Skeletal muscle tissue (tissue), 3 donors: ENCODE measurements at regions not wholly inside any gene's neighbourhood (a gene's known extent, or its start where the extent isn't known, plus 50 kb on each side); places are given as distances from the start of the nearest gene placed in this dataset.
A peak's percentile ranks its signal among the peaks of the same experiment; 100 is the strongest.

ENCODE experiments used
- H3K27ac ChIP-seq: one replicate; pipeline ENCODE4 v1.7.0; 2013; ENCODE audit warnings: mild to moderate bottlenecking, low read depth, low read length, inconsistent platforms
- H3K27me3 ChIP-seq, 3 donors: one replicate each; pipeline ENCODE4 v1.7.0; 2013; ENCODE audit warnings: low read length in 3 of 3; ENCODE audit not compliant: control insufficient read depth in 3 of 3, insufficient read depth in 3 of 3
- H3K36me3 ChIP-seq, 3 donors: one replicate each; pipeline ENCODE4 v1.7.0; 2013; ENCODE audit warnings: low read length in 3 of 3; ENCODE audit not compliant: control insufficient read depth in 3 of 3, insufficient read depth in 3 of 3
- H3K4me1 ChIP-seq, 3 donors: one replicate each; pipeline ENCODE4 v1.7.0; 2013; ENCODE audit warnings: low read length in 3 of 3, mild to moderate bottlenecking in 3 of 3; ENCODE audit not compliant: control insufficient read depth in 3 of 3, insufficient read depth in 3 of 3
- H3K4me3 ChIP-seq, 3 donors: one replicate each; pipeline ENCODE4 v1.7.0; 2013; ENCODE audit warnings: low read length in 3 of 3
- H3K9ac ChIP-seq, 3 donors: one replicate each; pipeline ENCODE4 v1.7.0; 2013; ENCODE audit warnings: low read length in 3 of 3, mild to moderate bottlenecking in 3 of 3, moderate library complexity in 2 of 3, low read depth in 1 of 3
- H3K9me3 ChIP-seq, 3 donors: one replicate each; pipeline ENCODE4 v1.7.0; 2013; ENCODE audit warnings: low read length in 3 of 3; ENCODE audit not compliant: control insufficient read depth in 3 of 3
- donor health status: Osteomylitis.

DNA sequence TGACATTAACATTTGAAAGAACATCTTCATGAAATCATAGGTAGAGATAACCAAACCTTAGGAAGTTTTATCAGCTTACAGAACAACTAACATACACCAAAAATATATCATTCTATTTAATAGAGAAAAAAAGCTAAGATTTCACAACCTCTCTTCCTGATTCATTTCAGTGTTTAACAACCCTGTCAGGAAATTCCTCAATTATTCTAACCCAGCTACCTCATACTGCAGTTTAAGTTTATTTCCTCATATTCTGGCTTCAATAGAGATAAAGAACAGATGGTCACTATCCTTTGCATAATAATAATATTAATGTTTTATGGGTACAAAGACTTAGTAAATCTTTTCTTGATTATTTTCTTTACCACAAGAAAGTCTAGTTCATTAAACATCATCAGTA is 112.9 kb upstream of the HSF2 start:
- Histone ChIP-seq H3K27me3 (no peaks in the 10 kb centered on the region), H3K9ac (no peak overlapping the region), H3K4me3 (no peak overlapping the region), H3K27ac (no peak overlapping the region), H3K9me3 (no peaks in the 10 kb centered on the region), H3K36me3 (no peaks in the 10 kb centered on the region), H3K4me1 (peaks cover 0 to 2% (median 0%) of the 10 kb centered on the region in 3 donors)

DNA sequence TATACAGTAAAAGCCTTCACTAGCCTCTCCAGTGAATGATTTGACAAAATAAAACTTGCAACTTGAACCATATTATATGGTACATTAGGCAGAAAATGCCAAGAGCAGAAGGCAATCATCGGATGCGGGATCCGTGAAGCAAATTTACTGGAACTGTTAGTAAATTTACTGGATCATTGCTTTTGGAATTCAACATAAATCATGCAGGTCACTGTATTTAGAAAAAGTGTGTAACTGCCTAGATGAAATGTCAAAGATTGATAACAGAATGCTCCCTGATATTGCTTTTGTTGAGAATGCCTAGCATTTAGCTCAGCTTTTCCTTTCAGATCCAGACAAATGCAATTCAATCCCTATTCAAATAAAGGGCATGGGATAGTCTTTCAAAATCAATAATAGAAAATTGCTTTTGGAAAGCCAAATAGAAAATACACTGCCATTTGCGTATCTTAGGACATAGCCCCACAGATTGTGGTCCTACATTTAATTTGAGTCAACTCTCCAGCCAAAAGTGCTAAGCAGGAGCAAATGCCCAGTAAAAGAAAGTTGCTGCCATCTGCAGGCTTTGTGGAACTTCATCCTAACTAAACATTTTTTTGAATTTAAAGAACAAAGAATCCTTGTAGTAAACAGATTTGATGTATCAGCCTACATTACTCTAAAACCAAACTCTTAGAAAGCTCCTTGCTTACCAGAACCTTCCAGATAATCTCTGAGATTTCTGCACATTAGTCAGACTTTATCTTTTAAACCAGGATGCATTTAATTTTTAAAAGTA is 109.5 kb upstream of the HSF2 start:
- Histone ChIP-seq H3K36me3 (no peaks in the 10 kb centered on the region), H3K27me3 (no peaks in the 10 kb centered on the region), H3K27ac (no peak overlapping the region), H3K4me1 (peaks cover 0 to 2% (median 0%) of the 10 kb centered on the region in 3 donors), H3K9ac (peak overlapping the region in 1 of 3 donors; percentile 5), H3K4me3 (no peak overlapping the region), H3K9me3 (no peaks in the 10 kb centered on the region)

DNA sequence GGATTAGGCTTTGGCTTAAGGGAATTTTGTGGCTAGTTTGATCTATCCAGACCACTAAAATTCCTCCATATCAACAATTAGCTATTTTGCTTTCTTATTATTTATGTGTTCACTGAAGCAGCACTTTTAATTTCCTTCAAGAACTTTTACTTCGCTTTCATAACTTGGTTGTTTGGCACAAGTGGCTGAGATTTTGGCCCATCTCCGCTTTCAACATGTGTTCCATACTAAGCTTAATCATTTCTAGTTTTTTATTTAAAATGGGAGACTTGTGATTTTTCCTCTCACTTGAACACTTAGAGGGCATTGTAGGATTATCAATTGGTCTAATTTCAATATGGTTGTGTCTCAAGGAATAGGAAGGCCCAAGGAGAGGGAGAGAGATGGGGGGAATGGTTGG is 102.4 kb upstream of the HSF2 start:
- no peaks in the 10 kb centered on the region for H3K4me1 ChIP-seq
- no peak overlapping the region for H3K9ac ChIP-seq
- H3K27ac ChIP-seq, result no peak overlapping the region
- H3K36me3 ChIP-seq, result no peaks in the 10 kb centered on the region
- H3K4me3 ChIP-seq, result no peak overlapping the region
- no peaks in the 10 kb centered on the region for H3K9me3 ChIP-seq
- H3K27me3 ChIP-seq, result no peaks in the 10 kb centered on the region

DNA sequence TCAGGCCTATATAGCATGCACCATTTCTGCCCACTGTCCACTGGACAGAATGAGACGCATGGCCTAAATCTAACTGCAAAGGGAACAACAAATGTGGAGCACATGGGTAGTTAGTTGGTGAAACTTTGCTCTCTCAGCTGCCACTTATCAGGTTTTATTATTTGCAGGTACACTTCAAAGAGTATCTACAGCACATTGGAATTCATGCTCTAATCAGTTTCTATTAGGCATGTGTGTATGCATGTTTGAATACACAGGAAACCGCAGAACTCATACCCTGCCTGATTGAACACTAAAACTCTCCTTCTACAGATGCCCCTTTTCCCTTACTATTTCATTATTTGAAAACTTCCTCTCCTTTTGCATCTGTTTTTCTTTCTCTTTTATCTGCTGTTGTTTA is 97.4 kb upstream of the HSF2 start:
- H3K27ac ChIP-seq, result no peak overlapping the region
- H3K4me1 ChIP-seq, result no peaks in the 10 kb centered on the region
- H3K4me3 ChIP-seq, result no peak overlapping the region
- H3K9me3 ChIP-seq, result no peaks in the 10 kb centered on the region
- H3K27me3 ChIP-seq, result no peaks in the 10 kb centered on the region
- no peak overlapping the region for H3K9ac ChIP-seq
- no peaks in the 10 kb centered on the region for H3K36me3 ChIP-seq

DNA sequence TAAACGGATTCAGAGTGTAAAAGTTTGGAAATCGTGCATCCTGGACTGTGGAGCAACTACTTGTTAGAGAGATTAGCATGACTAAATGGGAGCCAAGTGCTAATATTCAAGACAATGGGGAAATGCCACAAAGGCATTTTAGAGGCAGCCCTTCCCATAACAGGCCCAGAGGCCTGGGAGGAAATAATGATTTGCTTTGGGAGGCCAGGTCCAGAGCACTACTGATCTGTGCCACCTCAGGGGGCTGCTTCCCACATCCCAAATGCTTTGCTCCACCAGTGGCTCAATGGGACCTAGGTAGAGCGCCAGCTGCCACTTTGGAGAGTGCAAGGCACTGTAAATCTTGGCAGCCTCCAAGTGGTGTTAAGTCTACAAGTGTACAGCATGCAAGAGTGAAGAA is 91.9 kb upstream of the HSF2 start:
- Histone ChIP-seq H3K4me1 (no peaks in the 10 kb centered on the region), H3K27ac (no peak overlapping the region), H3K27me3 (no peaks in the 10 kb centered on the region), H3K36me3 (no peaks in the 10 kb centered on the region), H3K9me3 (peaks cover 0 to 3% (median 0%) of the 10 kb centered on the region in 3 donors), H3K9ac (no peak overlapping the region), H3K4me3 (no peak overlapping the region)

DNA sequence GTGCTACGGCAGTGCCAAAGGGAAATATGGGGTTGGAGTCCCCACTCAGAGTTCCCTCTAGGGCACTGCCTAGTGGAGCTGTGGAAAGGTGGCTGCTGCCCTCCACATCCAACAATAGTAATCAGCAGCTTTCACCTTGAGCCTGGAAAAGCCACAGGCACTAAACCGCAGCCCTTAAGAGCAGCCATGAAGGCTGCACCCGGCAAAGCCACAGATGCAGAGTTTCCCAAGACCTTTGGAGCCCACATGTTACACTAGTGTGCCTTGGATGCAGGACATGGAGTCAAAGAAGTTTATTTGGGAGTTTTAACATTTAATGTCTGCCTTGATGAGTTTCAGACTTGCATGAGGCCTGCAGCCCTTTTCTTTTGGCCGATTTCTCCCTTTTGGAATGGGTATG is 91.4 kb upstream of the HSF2 start:
- H3K27ac ChIP-seq, result no peak overlapping the region

DNA sequence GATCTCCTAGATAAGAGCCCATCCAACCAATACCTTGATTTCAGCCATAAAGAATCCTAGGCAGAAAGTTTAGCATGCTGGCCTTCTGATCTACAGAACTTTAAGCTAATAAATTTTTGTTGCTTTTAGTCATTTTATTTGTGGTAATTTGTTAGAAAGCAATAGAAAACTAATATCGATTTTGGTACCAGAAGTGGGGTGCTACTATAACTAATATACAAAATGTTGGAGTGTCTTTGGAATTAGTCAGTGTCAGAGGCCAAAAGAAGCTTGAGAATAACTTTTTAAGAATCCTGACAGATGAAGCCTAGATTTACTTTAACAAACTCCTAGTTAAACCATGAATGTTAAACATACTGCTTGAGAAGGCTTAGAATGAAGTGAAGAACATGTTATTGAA is 83.6 kb upstream of the HSF2 start:
- no peak overlapping the region for H3K4me3 ChIP-seq
- H3K27me3 ChIP-seq, result no peaks in the 10 kb centered on the region
- H3K4me1 ChIP-seq, result no peaks in the 10 kb centered on the region
- peaks cover 0 to 3% (median 2%) of the 10 kb centered on the region in 3 donors for H3K9me3 ChIP-seq
- H3K36me3 ChIP-seq, result no peaks in the 10 kb centered on the region
- no peak overlapping the region for H3K27ac ChIP-seq
- H3K9ac ChIP-seq, result no peak overlapping the region

More for the DNA sequence above, 91.4 kb upstream of the HSF2 start:
- Histone ChIP-seq H3K9ac (no peak overlapping the region), H3K27me3 (no peaks in the 10 kb centered on the region), H3K9me3 (peaks cover 0 to 3% (median 0%) of the 10 kb centered on the region in 3 donors), H3K36me3 (no peaks in the 10 kb centered on the region), H3K4me1 (no peaks in the 10 kb centered on the region), H3K4me3 (no peak overlapping the region)

DNA sequence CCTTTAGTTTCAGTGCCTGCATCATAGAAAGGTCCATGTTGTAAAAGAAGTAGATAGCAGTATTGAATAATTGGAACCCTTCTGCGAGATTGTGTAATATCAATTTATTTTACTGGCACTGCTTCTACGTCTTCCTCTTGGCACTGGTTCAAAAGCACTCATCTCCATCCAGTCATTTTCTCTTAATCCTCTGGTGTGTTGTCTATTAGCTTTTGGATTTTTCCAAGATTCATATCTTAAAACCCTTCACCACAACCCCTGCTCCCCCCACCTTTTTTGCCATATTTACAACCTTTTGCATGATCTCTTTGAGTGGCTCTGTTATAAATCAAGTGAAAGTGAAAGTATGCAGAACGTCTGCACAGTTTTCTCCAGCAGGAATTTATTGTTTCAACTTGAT is 76.6 kb upstream of the HSF2 start:
- Histone ChIP-seq H3K27me3 (no peaks in the 10 kb centered on the region), H3K9ac (no peak overlapping the region), H3K9me3 (no peaks in the 10 kb centered on the region), H3K4me1 (no peaks in the 10 kb centered on the region), H3K27ac (no peak overlapping the region), H3K4me3 (peak overlapping the region; percentile 24 to 59 (median 36)), H3K36me3 (no peaks in the 10 kb centered on the region)

DNA sequence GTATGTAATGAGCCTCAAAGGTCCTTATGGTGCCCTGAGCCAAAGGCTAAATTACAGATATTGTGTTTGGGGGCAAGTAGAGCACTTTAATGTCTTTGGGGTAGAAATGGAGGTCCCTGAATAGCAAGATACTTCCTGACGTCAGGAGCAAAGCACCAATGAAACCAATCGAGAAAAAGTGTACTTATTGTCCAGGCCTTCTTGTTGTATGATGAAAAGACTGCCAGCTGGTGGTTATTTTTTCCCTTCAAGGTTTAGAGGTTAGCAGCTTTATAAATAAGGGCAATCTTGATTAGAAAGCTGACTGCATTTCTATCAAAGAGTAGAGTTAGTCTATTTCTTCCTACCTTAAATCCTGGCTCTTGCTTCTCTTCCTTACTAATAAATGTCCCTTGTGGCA is 76.1 kb upstream of the HSF2 start:
- H3K4me1 ChIP-seq, result no peaks in the 10 kb centered on the region
- peak overlapping the region; percentile 24 to 59 (median 36) for H3K4me3 ChIP-seq
- H3K9ac ChIP-seq, result no peak overlapping the region
- no peaks in the 10 kb centered on the region for H3K9me3 ChIP-seq
- no peaks in the 10 kb centered on the region for H3K36me3 ChIP-seq
- no peak overlapping the region for H3K27ac ChIP-seq
- H3K27me3 ChIP-seq, result no peaks in the 10 kb centered on the region

DNA sequence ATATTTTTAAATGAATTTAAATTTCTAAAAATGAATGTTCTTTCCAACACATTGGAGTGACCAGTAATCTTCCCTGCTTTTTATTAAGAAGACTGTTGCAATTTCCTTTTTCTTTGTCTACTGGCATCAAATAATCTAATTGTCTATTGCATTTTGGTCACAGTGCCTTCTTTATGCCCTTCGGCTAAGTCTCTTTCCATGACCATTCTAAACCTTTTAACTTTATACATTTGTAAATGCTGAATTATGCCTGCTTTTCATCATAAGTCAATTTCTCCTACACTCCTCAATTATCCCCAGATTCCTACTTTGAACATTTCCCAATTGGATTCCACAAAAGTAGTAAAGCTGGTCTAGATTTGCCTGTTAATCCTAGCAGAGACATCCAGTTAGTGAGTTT is 69.1 kb upstream of the HSF2 start:
- Histone ChIP-seq H3K9me3 (no peaks in the 10 kb centered on the region), H3K9ac (no peak overlapping the region), H3K27me3 (no peaks in the 10 kb centered on the region), H3K4me3 (no peak overlapping the region), H3K27ac (no peak overlapping the region), H3K36me3 (no peaks in the 10 kb centered on the region), H3K4me1 (no peaks in the 10 kb centered on the region)
